A549 (cell line): ENCODE measurements at regions not wholly inside any gene's neighbourhood (a gene's known extent, or its start where the extent isn't known, plus 50 kb on each side); places are given as distances from the start of the nearest gene placed in this dataset.

Source experiments
- KDM5A ChIP-seq: fragments of 200-600 bp; sonication (generic); IDR thresholded peaks from 2 replicates; pipeline ENCODE4 v1.6.1; 2016; ENCODE audit warnings: antibody characterized with exemption, mild to moderate bottlenecking
- MAZ ChIP-seq: fragments of 150-350 bp; IDR thresholded peaks from 2 replicates; pipeline ENCODE4 v1.6.1; 2014; ENCODE audit warnings: antibody characterized with exemption, low read depth, low read length, borderline replicate concordance
- POLR2A ChIP-seq: IDR thresholded peaks from 2 replicates; pipeline ENCODE4 v1.6.1; 2012; ENCODE audit warnings: mild to moderate bottlenecking, low read length
- RAD21 ChIP-seq, 2 experiments: fragments of >200 bp in 1 of 2; sonication (Bioruptor Twin) in 1 of 2; formaldehyde crosslinking in 1 of 2; IDR thresholded peaks in 1 of 2; conservative IDR thresholded peaks in 1 of 2; 2 replicates in 1 of 2; 3 replicates in 1 of 2; pipeline ENCODE4 v1.6.1; 2012 to 2018; ENCODE audit warnings: inconsistent platforms in 1 of 2
- TF ChIP-seq, protein P1 (sequence below): fragments of >200 bp; sonication (Bioruptor Twin); formaldehyde crosslinking; IDR thresholded peaks from 3 replicates; pipeline ENCODE4 v1.5.1; 2016

DNA sequence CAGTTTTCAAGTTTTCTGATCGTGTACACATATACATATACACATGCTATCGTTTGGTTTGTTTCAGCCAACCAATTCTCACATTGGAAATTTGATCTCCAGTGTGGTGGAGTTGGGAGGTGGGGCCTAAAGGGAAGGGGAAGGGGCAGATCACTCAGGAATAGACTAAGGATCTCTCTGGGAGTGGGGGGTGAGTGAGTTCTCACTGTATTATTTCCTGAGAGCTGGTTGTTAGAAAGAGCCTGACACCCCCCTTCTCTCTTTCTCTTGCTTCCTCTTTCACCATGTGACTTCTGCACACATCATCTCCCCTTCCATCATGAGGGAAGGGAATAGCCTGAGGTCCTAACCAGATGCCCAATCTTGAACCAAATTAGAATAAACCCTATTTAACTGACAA lies 551.7 kb downstream of the MAT2B start:
- TF ChIP-seq POLR2A (no peak), KDM5A (no peak), RAD21 (conservative IDR thresholded peaks at IDR 0.05 in 1 of 2, IDR thresholded peaks at IDR 0.05 in 1 of 2) (no peak), MAZ (no peak)
- TF ChIP-seq, protein P1, sequence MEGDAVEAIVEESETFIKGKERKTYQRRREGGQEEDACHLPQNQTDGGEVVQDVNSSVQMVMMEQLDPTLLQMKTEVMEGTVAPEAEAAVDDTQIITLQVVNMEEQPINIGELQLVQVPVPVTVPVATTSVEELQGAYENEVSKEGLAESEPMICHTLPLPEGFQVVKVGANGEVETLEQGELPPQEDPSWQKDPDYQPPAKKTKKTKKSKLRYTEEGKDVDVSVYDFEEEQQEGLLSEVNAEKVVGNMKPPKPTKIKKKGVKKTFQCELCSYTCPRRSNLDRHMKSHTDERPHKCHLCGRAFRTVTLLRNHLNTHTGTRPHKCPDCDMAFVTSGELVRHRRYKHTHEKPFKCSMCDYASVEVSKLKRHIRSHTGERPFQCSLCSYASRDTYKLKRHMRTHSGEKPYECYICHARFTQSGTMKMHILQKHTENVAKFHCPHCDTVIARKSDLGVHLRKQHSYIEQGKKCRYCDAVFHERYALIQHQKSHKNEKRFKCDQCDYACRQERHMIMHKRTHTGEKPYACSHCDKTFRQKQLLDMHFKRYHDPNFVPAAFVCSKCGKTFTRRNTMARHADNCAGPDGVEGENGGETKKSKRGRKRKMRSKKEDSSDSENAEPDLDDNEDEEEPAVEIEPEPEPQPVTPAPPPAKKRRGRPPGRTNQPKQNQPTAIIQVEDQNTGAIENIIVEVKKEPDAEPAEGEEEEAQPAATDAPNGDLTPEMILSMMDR = no peak
